Mesendoderm (in vitro differentiated cells): ENCODE measurements at regions not wholly inside any gene's neighbourhood (a gene's known extent, or its start where the extent isn't known, plus 50 kb on each side); places are given as distances from the start of the nearest gene placed in this dataset.

Experiments
- DNase-seq: peaks from one replicate; pipeline ENCODE4 v3.0.0; 2013
- H2AK5ac ChIP-seq: 2 replicates; pipeline ENCODE4 v1.6.1; 2013; ENCODE audit warnings: low read length, inconsistent platforms
- H2BK120ac ChIP-seq: 2 replicates; pipeline ENCODE4 v1.6.1; 2013; ENCODE audit warnings: low read depth, mild to moderate bottlenecking, low read length, moderate library complexity, mixed read lengths
- H2BK15ac ChIP-seq: replicated peaks from 2 replicates; pipeline ENCODE4 v1.6.1; 2013; ENCODE audit warnings: low read depth, mild to moderate bottlenecking, moderate library complexity
- H2BK5ac ChIP-seq: 2 replicates; pipeline ENCODE4 v1.6.1; 2013; ENCODE audit warnings: low read length, inconsistent platforms
- H3K18ac ChIP-seq: 2 replicates; pipeline ENCODE4 v1.6.1; 2013; ENCODE audit warnings: mild to moderate bottlenecking, low read length, mixed read lengths
- H3K23ac ChIP-seq: one replicate; pipeline ENCODE4 v1.6.1; 2013; ENCODE audit warnings: low read length
- H3K27ac ChIP-seq: 2 replicates; pipeline ENCODE4 v1.5.1; 2013; ENCODE audit warnings: low read depth, mild to moderate bottlenecking, inconsistent platforms, low read length, moderate library complexity
- H3K27me3 ChIP-seq: 2 replicates; pipeline ENCODE4 v1.6.1; 2013; ENCODE audit warnings: low read length, control low read depth, mild to moderate bottlenecking, inconsistent platforms; ENCODE audit not compliant: insufficient read depth, poor library complexity
- H3K36me3 ChIP-seq: 2 replicates; pipeline ENCODE4 v1.6.1; 2013; ENCODE audit warnings: low read length, inconsistent platforms; ENCODE audit not compliant: control insufficient read depth, insufficient read depth
- H3K4ac ChIP-seq: one replicate; pipeline ENCODE4 v1.6.1; 2013; ENCODE audit warnings: low read depth, mild to moderate bottlenecking, low read length, moderate library complexity
- H3K4me1 ChIP-seq: 2 replicates; pipeline ENCODE4 v1.6.1; 2013; ENCODE audit warnings: low read depth, low read length, inconsistent platforms; ENCODE audit not compliant: control insufficient read depth
- H3K4me2 ChIP-seq: 2 replicates; pipeline ENCODE4 v1.6.1; 2013; ENCODE audit warnings: low read length
- H3K4me3 ChIP-seq: 2 replicates; pipeline ENCODE4 v1.5.1; 2013; ENCODE audit warnings: mild to moderate bottlenecking, low read length
- H3K56ac ChIP-seq: one replicate; pipeline ENCODE4 v1.6.1; 2013; ENCODE audit warnings: low read length
- H3K79me1 ChIP-seq: 2 replicates; pipeline ENCODE4 v1.6.1; 2013; ENCODE audit warnings: low read length, inconsistent platforms
- H3K79me2 ChIP-seq: 2 replicates; pipeline ENCODE4 v1.6.1; 2013; ENCODE audit warnings: mild to moderate bottlenecking, low read length; ENCODE audit not compliant: control insufficient read depth, insufficient read depth
- H3K9ac ChIP-seq: 2 replicates; pipeline ENCODE4 v1.6.1; 2013; ENCODE audit warnings: low read length, inconsistent platforms
- H4K5ac ChIP-seq: one replicate; pipeline ENCODE4 v1.6.1; 2013; ENCODE audit warnings: low read length
- H4K8ac ChIP-seq: one replicate; pipeline ENCODE4 v1.6.1; 2013; ENCODE audit warnings: low read depth, mild to moderate bottlenecking, control low read depth, low read length, moderate library complexity
- WGBS: extraction: QIAGEN DNeasy Blood & Tissue Kit; methylation state at CpG from one replicate; pipeline ENCODE4 v1.1.7; 2013; ENCODE audit warnings: low lambda C conversion rate, missing lambda C conversion rate; ENCODE audit not compliant: insufficient coverage; ENCODE audit errors: extremely low coverage; 5-methylcytosine and 5-hydroxymethylcytosine counted together

- H2BK5ac ChIP-seq = no peak overlapping the region
- H3K4me2 ChIP-seq = no peak overlapping the region
- H4K8ac ChIP-seq = no peak overlapping the region
- H3K79me1 ChIP-seq = no peaks in the 10 kb centered on the region
- no peak overlapping the region for H3K4me3 ChIP-seq
- H3K27ac ChIP-seq = no peak overlapping the region
- no peak overlapping the region for H3K18ac ChIP-seq
- WGBS = no CpG with 5 or more reads among the region's 4 CpGs
- DNase-seq = no peak
- H3K4me1 ChIP-seq = no peaks in the 10 kb centered on the region
- H2AK5ac ChIP-seq = no peak overlapping the region
- H3K9ac ChIP-seq = no peak overlapping the region
- H3K23ac ChIP-seq = no peak overlapping the region
- no peak overlapping the region for H3K4ac ChIP-seq
- H2BK120ac ChIP-seq = no peak overlapping the region
- H3K36me3 ChIP-seq = no peaks in the 10 kb centered on the region
- H3K27me3 ChIP-seq = no peaks in the 10 kb centered on the region
- no peak overlapping the region for H4K5ac ChIP-seq
- H2BK15ac ChIP-seq = no peak overlapping the region
- no peaks in the 10 kb centered on the region for H3K79me2 ChIP-seq
- no peak overlapping the region for H3K56ac ChIP-seq
Observed at GRCh38 chr12:85530456-85530855, 250.4 kb downstream of the ALX1 start.

GRCh38 chr12:85531341-85531740, 251.3 kb downstream of the ALX1 start:
- no peak overlapping the region for H3K9ac ChIP-seq
- no peaks in the 10 kb centered on the region for H3K4me1 ChIP-seq
- no peak overlapping the region for H3K4me3 ChIP-seq
- H3K79me1 ChIP-seq = no peaks in the 10 kb centered on the region
- H2BK120ac ChIP-seq = no peak overlapping the region
- no peak overlapping the region for H2BK5ac ChIP-seq
- H2AK5ac ChIP-seq = no peak overlapping the region
- H3K56ac ChIP-seq = no peak overlapping the region
- H3K27me3 ChIP-seq = no peaks in the 10 kb centered on the region
- no peaks in the 10 kb centered on the region for H3K79me2 ChIP-seq
- H3K23ac ChIP-seq = no peak overlapping the region
- H3K27ac ChIP-seq = no peak overlapping the region
- no peak overlapping the region for H3K18ac ChIP-seq
- H4K5ac ChIP-seq = no peak overlapping the region
- no peak for DNase-seq
- H2BK15ac ChIP-seq = no peak overlapping the region
- no peak overlapping the region for H3K4me2 ChIP-seq
- H4K8ac ChIP-seq = no peak overlapping the region
- WGBS = no CpG with 5 or more reads among the region's 1 CpG
- H3K36me3 ChIP-seq = no peaks in the 10 kb centered on the region
- H3K4ac ChIP-seq = no peak overlapping the region

- Histone ChIP-seq H2AK5ac (no peak overlapping the region), H3K4me3 (no peak overlapping the region), H3K27me3 (no peaks in the 10 kb centered on the region), H3K79me1 (no peaks in the 10 kb centered on the region), H2BK120ac (no peak overlapping the region), H2BK5ac (no peak overlapping the region), H3K9ac (no peak overlapping the region), H3K4ac (no peak overlapping the region), H3K36me3 (no peaks in the 10 kb centered on the region), H3K18ac (no peak overlapping the region), H2BK15ac (no peak overlapping the region), H4K8ac (no peak overlapping the region), H3K23ac (no peak overlapping the region), H3K4me2 (no peak overlapping the region), H4K5ac (no peak overlapping the region), H3K4me1 (no peaks in the 10 kb centered on the region), H3K27ac (no peak overlapping the region), H3K56ac (no peak overlapping the region), H3K79me2 (no peaks in the 10 kb centered on the region)
- DNase-seq = no peak
- WGBS = no CpG with 5 or more reads among the region's 2 CpGs
Observed at GRCh38 chr12:85549640-85550039, 269.6 kb downstream of the ALX1 start.

- no peak overlapping the region for H2AK5ac ChIP-seq
- no peaks in the 10 kb centered on the region for H3K36me3 ChIP-seq
- no peak overlapping the region for H3K9ac ChIP-seq
- H3K4me2 ChIP-seq = no peak overlapping the region
- H3K79me1 ChIP-seq = no peaks in the 10 kb centered on the region
- H4K8ac ChIP-seq = no peak overlapping the region
- H4K5ac ChIP-seq = no peak overlapping the region
- peak overlapping the region; percentile 51 for H3K18ac ChIP-seq
- no peak overlapping the region for H2BK120ac ChIP-seq
- no peak overlapping the region for H3K4ac ChIP-seq
- peak; percentile 45 for DNase-seq
- no peak overlapping the region for H3K56ac ChIP-seq
- WGBS = no CpG with 5 or more reads among the region's 2 CpGs
- H3K4me3 ChIP-seq = no peak overlapping the region
- no peaks in the 10 kb centered on the region for H3K79me2 ChIP-seq
- H2BK15ac ChIP-seq = no peak overlapping the region
- H3K27me3 ChIP-seq = no peaks in the 10 kb centered on the region
- no peak overlapping the region for H2BK5ac ChIP-seq
- H3K27ac ChIP-seq = no peak overlapping the region
- no peak overlapping the region for H3K23ac ChIP-seq
- H3K4me1 ChIP-seq = no peaks in the 10 kb centered on the region
Observed at GRCh38 chr12:85550924-85551323, 270.9 kb downstream of the ALX1 start.

GRCh38 chr12:85552461-85552860, 272.4 kb downstream of the ALX1 start:
- H3K18ac ChIP-seq = no peak overlapping the region
- H3K4me1 ChIP-seq = no peaks in the 10 kb centered on the region
- no peaks in the 10 kb centered on the region for H3K27me3 ChIP-seq
- H3K9ac ChIP-seq = no peak overlapping the region
- H4K5ac ChIP-seq = no peak overlapping the region
- H3K4ac ChIP-seq = no peak overlapping the region
- no peak overlapping the region for H2BK5ac ChIP-seq
- DNase-seq = no peak
- no peak overlapping the region for H3K23ac ChIP-seq
- no peak overlapping the region for H4K8ac ChIP-seq
- H3K36me3 ChIP-seq = no peaks in the 10 kb centered on the region
- H3K79me2 ChIP-seq = no peaks in the 10 kb centered on the region
- H3K56ac ChIP-seq = no peak overlapping the region
- H3K27ac ChIP-seq = no peak overlapping the region
- H3K79me1 ChIP-seq = no peaks in the 10 kb centered on the region
- no CpG with 5 or more reads among the region's 3 CpGs for WGBS
- H3K4me3 ChIP-seq = no peak overlapping the region
- H2BK15ac ChIP-seq = no peak overlapping the region
- H2AK5ac ChIP-seq = no peak overlapping the region
- H3K4me2 ChIP-seq = no peak overlapping the region
- H2BK120ac ChIP-seq = no peak overlapping the region

GRCh38 chr12:85557850-85558249, 277.8 kb downstream of the ALX1 start:
- no peak overlapping the region for H3K27ac ChIP-seq
- H2BK15ac ChIP-seq = no peak overlapping the region
- H3K4me1 ChIP-seq = no peaks in the 10 kb centered on the region
- no peak overlapping the region for H2BK5ac ChIP-seq
- H3K4me2 ChIP-seq = no peak overlapping the region
- H3K9ac ChIP-seq = no peak overlapping the region
- no peak overlapping the region for H2AK5ac ChIP-seq
- no peaks in the 10 kb centered on the region for H3K79me2 ChIP-seq
- no peak overlapping the region for H3K23ac ChIP-seq
- no peak overlapping the region for H2BK120ac ChIP-seq
- H3K56ac ChIP-seq = no peak overlapping the region
- no CpG with 5 or more reads among the region's 1 CpG for WGBS
- no peaks in the 10 kb centered on the region for H3K36me3 ChIP-seq
- H4K8ac ChIP-seq = no peak overlapping the region
- no peak overlapping the region for H4K5ac ChIP-seq
- H3K27me3 ChIP-seq = no peaks in the 10 kb centered on the region
- no peak for DNase-seq
- H3K79me1 ChIP-seq = no peaks in the 10 kb centered on the region
- no peak overlapping the region for H3K4me3 ChIP-seq
- no peak overlapping the region for H3K4ac ChIP-seq
- no peak overlapping the region for H3K18ac ChIP-seq
